Neural cell (in vitro differentiated cells): ENCODE measurements at regions not wholly inside any gene's neighbourhood (a gene's known extent, or its start where the extent isn't known, plus 50 kb on each side); places are given as distances from the start of the nearest gene placed in this dataset.

Experiments used
- H2AFZ ChIP-seq: fragments of 200-600, 300-800 bp; sonication (generic), shearing (Covaris generic); 2 replicates; pipeline ENCODE4 v1.6.0; 2014; ENCODE audit warnings: low read depth, mild to moderate bottlenecking, antibody characterized with exemption, low read length, moderate library complexity
- H3F3A ChIP-seq: fragments of 200-600 bp; shearing (Covaris generic); 2 replicates; pipeline ENCODE4 v1.6.1; 2016; ENCODE audit warnings: mild to moderate bottlenecking, moderate library complexity, mixed read lengths, antibody characterized with exemption, low read length; ENCODE audit not compliant: insufficient read depth, poor library complexity, severe bottlenecking
- H3K27ac ChIP-seq: fragments of 200-600, 300-800 bp; sonication (generic), shearing (Covaris generic); 2 replicates; pipeline ENCODE4 v1.5.1; 2014; ENCODE audit warnings: mild to moderate bottlenecking, low read length, moderate library complexity
- H3K27me3 ChIP-seq: fragments of 300-800, 200-600 bp; sonication (generic), shearing (Covaris generic); 2 replicates; pipeline ENCODE4 v1.6.0; 2014; ENCODE audit warnings: mild to moderate bottlenecking, low read depth, low read length, moderate library complexity; ENCODE audit not compliant: insufficient read depth
- H3K36me3 ChIP-seq: fragments of 300-800, 200-600 bp; sonication (generic), shearing (Covaris generic); 2 replicates; pipeline ENCODE4 v1.5.1; 2014; ENCODE audit warnings: mild to moderate bottlenecking, antibody characterized with exemption, low read length, moderate library complexity; ENCODE audit not compliant: insufficient read depth
- H3K4me2 ChIP-seq: fragments of 300-800, 200-600 bp; sonication (generic), shearing (Covaris generic); 2 replicates; pipeline ENCODE4 v1.6.0; 2014; ENCODE audit warnings: mild to moderate bottlenecking, low read length
- H3K4me3 ChIP-seq: fragments of 300-800, 200-600 bp; sonication (generic), shearing (Covaris generic); 2 replicates; pipeline ENCODE4 v1.5.1; 2014; ENCODE audit warnings: mild to moderate bottlenecking, low read length, moderate library complexity
- H3K79me2 ChIP-seq: fragments of 200-600 bp; shearing (Covaris generic); replicated peaks from 2 replicates; pipeline ENCODE4 v1.6.0; 2014; ENCODE audit warnings: mild to moderate bottlenecking, low read length, moderate library complexity; ENCODE audit not compliant: insufficient read depth
- H3K9ac ChIP-seq: fragments of 300-800, 200-600 bp; sonication (generic), shearing (Covaris generic); 2 replicates; pipeline ENCODE4 v1.6.1; 2016; ENCODE audit warnings: mild to moderate bottlenecking, low read length, mixed read lengths
- H3K9me2 ChIP-seq: fragments of 200-600 bp; shearing (Covaris generic); 2 replicates; pipeline ENCODE4 v1.6.1; 2016; ENCODE audit warnings: mild to moderate bottlenecking, low read length, mixed read lengths; ENCODE audit not compliant: insufficient read depth
- H3K9me3 ChIP-seq: fragments of 200-600, 300-800 bp; sonication (generic), shearing (Covaris generic); 2 replicates; pipeline ENCODE4 v1.6.1; 2016; ENCODE audit warnings: mild to moderate bottlenecking, mixed run types, low read length, moderate library complexity, mixed read lengths
- H4K20me1 ChIP-seq: fragments of 200-600 bp; shearing (Covaris generic); 2 replicates; pipeline ENCODE4 v1.6.1; 2016; ENCODE audit warnings: mild to moderate bottlenecking, mixed run types; ENCODE audit not compliant: insufficient read depth
- CTCF ChIP-seq: fragments of 450-650 bp; IDR thresholded peaks from 2 replicates; pipeline ENCODE4 v1.5.1; 2014; ENCODE audit warnings: antibody characterized with exemption, mild to moderate bottlenecking, moderate library complexity; ENCODE audit not compliant: poor library complexity, severe bottlenecking
- EP300 ChIP-seq: fragments of 450-650 bp; conservative IDR thresholded peaks from 2 replicates; pipeline ENCODE4 v1.6.1; 2014; ENCODE audit warnings: antibody characterized with exemption, mild to moderate bottlenecking, moderate library complexity; ENCODE audit not compliant: poor library complexity, severe bottlenecking
- EZH2 ChIP-seq: fragments of 200-600, 300-800 bp; shearing (Covaris generic), sonication (generic); IDR thresholded peaks from 2 replicates; pipeline ENCODE4 v1.6.1; 2014; ENCODE audit warnings: antibody characterized with exemption, low read length, borderline replicate concordance, mild to moderate bottlenecking; ENCODE audit not compliant: insufficient read depth, poor library complexity, severe bottlenecking
- MXI1 ChIP-seq: fragments of 450-650 bp; conservative IDR thresholded peaks from 2 replicates; pipeline ENCODE4 v1.6.1; 2014; ENCODE audit warnings: antibody characterized with exemption, mild to moderate bottlenecking; ENCODE audit not compliant: poor library complexity, severe bottlenecking
- POLR2AphosphoS5 ChIP-seq: IDR thresholded peaks from 2 replicates; pipeline ENCODE4 v1.6.1; 2012
- RAD21 ChIP-seq: fragments of 450-650 bp; conservative IDR thresholded peaks from 2 replicates; pipeline ENCODE4 v1.6.1; 2014; ENCODE audit warnings: antibody characterized with exemption, mild to moderate bottlenecking, moderate library complexity
- REST ChIP-seq: IDR thresholded peaks from 2 replicates; pipeline ENCODE4 v1.6.1; 2012; ENCODE audit warnings: borderline replicate concordance
- SMC3 ChIP-seq: fragments of 450-650 bp; conservative IDR thresholded peaks from 2 replicates; pipeline ENCODE4 v1.6.1; 2014; ENCODE audit warnings: antibody characterized with exemption, mild to moderate bottlenecking, moderate library complexity; ENCODE audit not compliant: poor library complexity
- TAF1 ChIP-seq: IDR thresholded peaks from 2 replicates; pipeline ENCODE4 v1.6.1; 2012; ENCODE audit warnings: low read depth

GRCh38 chr16:8096211-8096610 lies 494.1 kb downstream of the TMEM114 start:
- no peak overlapping the region for H3K4me2 ChIP-seq
- H3K27ac ChIP-seq: no peak overlapping the region
- TF ChIP-seq POLR2AphosphoS5 (no peak), CTCF (no peak), SMC3 (no peak), EP300 (no peak), EZH2 (no peak), MXI1 (no peak), RAD21 (no peak), REST (no peak), TAF1 (no peak)
- no peaks in the 10 kb centered on the region for H3K27me3 ChIP-seq
- H3F3A ChIP-seq: no peaks in the 10 kb centered on the region
- no peaks in the 10 kb centered on the region for H4K20me1 ChIP-seq
- H3K79me2 ChIP-seq: no peaks in the 10 kb centered on the region
- H3K4me3 ChIP-seq: no peak overlapping the region
- H3K36me3 ChIP-seq: no peaks in the 10 kb centered on the region
- H3K9ac ChIP-seq: no peak overlapping the region
- H3K9me2 ChIP-seq: no peaks in the 10 kb centered on the region
- H3K9me3 ChIP-seq: no peaks in the 10 kb centered on the region
- H2AFZ ChIP-seq: no peak overlapping the region

- Histone ChIP-seq H3K79me2 (no peaks in the 10 kb centered on the region), H4K20me1 (no peaks in the 10 kb centered on the region), H3K27ac (no peak overlapping the region), H3K36me3 (no peaks in the 10 kb centered on the region), H2AFZ (no peak overlapping the region), H3K9ac (no peak overlapping the region), H3F3A (no peaks in the 10 kb centered on the region), H3K9me3 (no peaks in the 10 kb centered on the region), H3K27me3 (no peaks in the 10 kb centered on the region), H3K4me2 (no peak overlapping the region), H3K4me3 (no peak overlapping the region), H3K9me2 (no peaks in the 10 kb centered on the region)
- no peak for TF ChIP-seq CTCF
- TF ChIP-seq POLR2AphosphoS5: no peak
- no peak for TF ChIP-seq REST
- TF ChIP-seq TAF1: no peak
- TF ChIP-seq EZH2: no peak
- no peak for TF ChIP-seq MXI1
- no peak for TF ChIP-seq SMC3
Observed at GRCh38 chr16:8094696-8095095, 495.6 kb downstream of the TMEM114 start.
